ENCODE measurements at regions not wholly inside any gene's neighbourhood (a gene's known extent, or its start where the extent isn't known, plus 50 kb on each side); places are given as distances from the start of the nearest gene placed in this dataset.

- DNase-seq, result no peak
Measured at GRCh38 chr10:61142987-61143386, 199.0 kb upstream of the RHOBTB1 start.

GRCh38 chr10:61140765-61141392 lies 196.9 kb upstream of the RHOBTB1 start:
- POLR2A ChIA-PET, result interaction anchor here in 1 of 2 donors (0.7 kb wide), 1 partner anchor 11 kb away, joined by 8 read pairs; no protein-coding TSS in a partner anchor
- no CpG with 5 or more reads among the region's 7 CpGs for WGBS (ENCODE audit: insufficient coverage)

More at GRCh38 chr10:61142987-61143386, 199.0 kb upstream of the RHOBTB1 start:
- H3K4me1 Mint-ChIP-seq, result no peaks in the 10 kb centered on the region
- Histone ChIP-seq H3K4me3 (ENCODE audit: control insufficient read depth in 1 of 2, extremely low read depth in 1 of 2, low read length in 1 of 2) (no peak overlapping the region), H3K27ac (ENCODE audit: low read length) (no peak overlapping the region), H3K27me3 (replicated peaks in 1 of 2; ENCODE audit: control insufficient read depth in 2 of 2, extremely low read depth in 1 of 2, insufficient read depth in 2 of 2, low read length in 1 of 2) (peaks cover 0 to 3% of the 10 kb centered on the region in 2 experiments), H3K4me1 (ENCODE audit: control insufficient read depth in 1 of 2, extremely low read depth in 1 of 2, insufficient read depth in 2 of 2, low read length in 2 of 2) (no peaks in the 10 kb centered on the region), H3K36me3 (ENCODE audit: control insufficient read depth in 2 of 2, extremely low read depth in 1 of 2, insufficient read depth in 1 of 2, low read length in 1 of 2) (no peaks in the 10 kb centered on the region), H3K9me3 (no peaks in the 10 kb centered on the region)
- ChIA-PET CTCF (no interaction called here), POLR2A (no interaction called here)
- ATAC-seq (replicated peaks in 1 of 4), result no peak
- no peak overlapping the region for H3K4me3 Mint-ChIP-seq
- peaks cover 0 to 4% of the 10 kb centered on the region in 2 donors for H3K27me3 Mint-ChIP-seq
- H3K36me3 Mint-ChIP-seq, result no peaks in the 10 kb centered on the region
- no peaks in the 10 kb centered on the region for H3K9me3 Mint-ChIP-seq
- H3K27ac Mint-ChIP-seq, result no peak overlapping the region
- WGBS (ENCODE audit: insufficient coverage), result no CpG with 5 or more reads among the region's 1 CpG

GRCh38 chr10:61139592-61139953 lies 195.6 kb upstream of the RHOBTB1 start:
- Mint-ChIP-seq H3K4me3 (no peak overlapping the region), H3K27ac (no peak overlapping the region), H3K36me3 (no peaks in the 10 kb centered on the region), H3K27me3 (no peaks in the 10 kb centered on the region), H3K4me1 (no peaks in the 10 kb centered on the region), H3K9me3 (no peaks in the 10 kb centered on the region)
- no peaks in the 10 kb centered on the region for H3K9me3 ChIP-seq
- ATAC-seq (replicated peaks in 1 of 4) (no peak), DNase-seq (no peak)
- WGBS (ENCODE audit: insufficient coverage), result 42% methylated on average over 2 of the region's 4 CpGs
- ChIA-PET POLR2A (no interaction called here), CTCF (interaction anchor here in 1 of 2 donors (1.2 kb wide), 1 partner anchor 10 kb away, joined by 3 read pairs; no protein-coding TSS in a partner anchor)
- no peak overlapping the region for H3K27ac ChIP-seq (ENCODE audit: low read length)
- no peaks in the 10 kb centered on the region for H3K4me1 ChIP-seq (ENCODE audit: control insufficient read depth in 1 of 2, extremely low read depth in 1 of 2, insufficient read depth in 2 of 2, low read length in 2 of 2)
- peaks cover 0 to 3% of the 10 kb centered on the region in 2 experiments for H3K27me3 ChIP-seq (replicated peaks in 1 of 2; ENCODE audit: control insufficient read depth in 2 of 2, extremely low read depth in 1 of 2, insufficient read depth in 2 of 2, low read length in 1 of 2)
- no peaks in the 10 kb centered on the region for H3K36me3 ChIP-seq (ENCODE audit: control insufficient read depth in 2 of 2, extremely low read depth in 1 of 2, insufficient read depth in 1 of 2, low read length in 1 of 2)
- no peak overlapping the region for H3K4me3 ChIP-seq (ENCODE audit: control insufficient read depth in 1 of 2, extremely low read depth in 1 of 2, low read length in 1 of 2)

More at GRCh38 chr10:61140765-61141392, 196.9 kb upstream of the RHOBTB1 start:
- Mint-ChIP-seq H3K27ac (no peak overlapping the region), H3K9me3 (no peaks in the 10 kb centered on the region), H3K4me1 (no peaks in the 10 kb centered on the region), H3K27me3 (no peaks in the 10 kb centered on the region), H3K36me3 (no peaks in the 10 kb centered on the region), H3K4me3 (no peak overlapping the region)
- peaks cover 0 to 3% of the 10 kb centered on the region in 2 experiments for H3K27me3 ChIP-seq (replicated peaks in 1 of 2; ENCODE audit: control insufficient read depth in 2 of 2, extremely low read depth in 1 of 2, insufficient read depth in 2 of 2, low read length in 1 of 2)
- no peak overlapping the region for H3K4me3 ChIP-seq (ENCODE audit: control insufficient read depth in 1 of 2, extremely low read depth in 1 of 2, low read length in 1 of 2)
- no peaks in the 10 kb centered on the region for H3K36me3 ChIP-seq (ENCODE audit: control insufficient read depth in 2 of 2, extremely low read depth in 1 of 2, insufficient read depth in 1 of 2, low read length in 1 of 2)
- H3K4me1 ChIP-seq (ENCODE audit: control insufficient read depth in 1 of 2, extremely low read depth in 1 of 2, insufficient read depth in 2 of 2, low read length in 2 of 2), result no peaks in the 10 kb centered on the region
- no peaks in the 10 kb centered on the region for H3K9me3 ChIP-seq
- no peak overlapping the region for H3K27ac ChIP-seq (ENCODE audit: low read length)
- CTCF ChIA-PET, result interaction anchor here (0.6 to 2.1 kb wide), 12 partner anchors 9 to 1210 kb away, joined by 3 to 13 read pairs (median 4); no protein-coding TSS in a partner anchor
- DNase-seq (peak in 1 of 35 experiments; percentile 39), ATAC-seq (replicated peaks in 1 of 4) (no peak)

DNA sequence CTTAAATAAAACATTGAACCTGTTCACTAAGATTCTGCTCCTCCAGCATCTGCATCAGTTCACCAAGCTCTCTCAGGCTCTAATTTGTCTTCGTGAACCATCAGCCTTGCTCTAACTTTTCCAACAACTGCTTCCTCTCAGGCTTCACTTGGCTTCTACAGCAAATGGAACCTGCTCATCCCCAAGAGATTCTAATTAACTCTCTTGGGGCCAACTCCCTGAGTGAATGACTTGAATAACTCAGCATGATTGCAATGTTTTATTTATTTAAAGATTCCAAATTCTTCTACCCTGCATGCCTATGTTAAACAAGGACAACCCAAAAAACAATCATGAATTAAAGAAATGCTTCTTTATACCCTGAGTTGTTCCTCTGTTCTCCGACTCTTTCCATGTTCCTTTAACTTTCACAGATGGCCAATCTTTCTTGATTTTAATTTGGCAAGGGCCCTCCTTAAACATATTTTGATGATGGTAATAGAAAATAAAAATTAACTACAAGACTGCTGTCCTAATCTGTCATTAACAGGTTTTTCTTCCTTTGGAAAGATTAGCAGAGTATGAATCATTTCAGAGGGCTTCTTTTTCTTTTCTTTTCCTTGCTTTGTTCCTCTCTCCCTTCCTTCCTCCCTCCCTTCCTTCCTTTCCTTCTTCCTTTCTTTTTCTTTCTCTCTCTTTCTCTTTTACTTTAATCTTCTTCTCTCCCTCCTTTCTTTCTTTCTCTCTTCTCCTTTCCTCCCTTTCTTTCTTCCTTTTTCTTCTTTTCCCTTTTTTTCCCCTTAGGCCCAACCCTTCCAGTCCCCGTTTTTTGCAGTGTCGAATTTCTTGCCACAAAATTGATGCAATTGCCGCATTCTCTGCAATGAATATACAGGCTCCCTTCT lies 195.0 kb upstream of the RHOBTB1 start:
- Histone ChIP-seq H3K36me3 (ENCODE audit: control insufficient read depth in 2 of 2, extremely low read depth in 1 of 2, insufficient read depth in 1 of 2, low read length in 1 of 2) (no peaks in the 10 kb centered on the region), H3K9me3 (no peaks in the 10 kb centered on the region), H3K4me1 (ENCODE audit: control insufficient read depth in 1 of 2, extremely low read depth in 1 of 2, insufficient read depth in 2 of 2, low read length in 2 of 2) (no peaks in the 10 kb centered on the region), H3K27me3 (replicated peaks in 1 of 2; ENCODE audit: control insufficient read depth in 2 of 2, extremely low read depth in 1 of 2, insufficient read depth in 2 of 2, low read length in 1 of 2) (peaks cover 0 to 3% of the 10 kb centered on the region in 2 experiments), H3K4me3 (ENCODE audit: control insufficient read depth in 1 of 2, extremely low read depth in 1 of 2, low read length in 1 of 2) (no peak overlapping the region), H3K27ac (ENCODE audit: low read length) (no peak overlapping the region)
- no peaks in the 10 kb centered on the region for H3K9me3 Mint-ChIP-seq
- H3K36me3 Mint-ChIP-seq, result no peaks in the 10 kb centered on the region
- CTCF ChIA-PET, result interaction anchor here in 1 of 2 donors (1.2 kb wide), 1 partner anchor 11 kb away, joined by 3 read pairs; no protein-coding TSS in a partner anchor
- H3K27me3 Mint-ChIP-seq, result no peaks in the 10 kb centered on the region
- H3K27ac Mint-ChIP-seq, result no peak overlapping the region
- DNase-seq, result no peak
- H3K4me1 Mint-ChIP-seq, result no peaks in the 10 kb centered on the region
- POLR2A ChIA-PET, result no interaction called here
- whole genome bisulfite sequencing (ENCODE audit: insufficient coverage), result 90% methylated on average over 3 of the region's 5 CpGs
- H3K4me3 Mint-ChIP-seq, result no peak overlapping the region
- no peak for ATAC-seq (replicated peaks in 1 of 4)

DNA sequence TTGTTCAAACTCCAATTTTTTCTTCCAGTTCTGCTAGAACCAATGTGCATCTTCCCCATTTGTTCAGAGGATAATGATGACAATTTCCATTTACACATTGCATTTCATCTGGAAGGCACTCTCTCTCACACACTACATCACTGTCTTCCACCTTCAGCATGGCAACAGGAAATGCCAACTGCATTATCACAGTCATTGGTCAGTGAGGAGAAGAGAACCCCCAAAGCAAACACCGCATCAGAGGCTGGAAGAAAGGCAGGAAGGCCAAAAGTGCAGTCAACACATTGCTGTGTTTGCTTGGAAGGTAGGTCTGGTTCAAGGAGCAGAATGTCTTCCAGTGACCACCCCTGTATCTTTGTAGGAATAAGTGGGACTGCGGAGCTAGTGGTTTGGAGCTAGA lies 192.2 kb upstream of the RHOBTB1 start:
- no peaks in the 10 kb centered on the region for H3K4me1 Mint-ChIP-seq
- no peaks in the 10 kb centered on the region for H3K36me3 Mint-ChIP-seq
- no peaks in the 10 kb centered on the region for H3K27me3 ChIP-seq (replicated peaks in 1 of 2; ENCODE audit: control insufficient read depth in 2 of 2, extremely low read depth in 1 of 2, insufficient read depth in 2 of 2, low read length in 1 of 2)
- H3K36me3 ChIP-seq (ENCODE audit: control insufficient read depth in 2 of 2, extremely low read depth in 1 of 2, insufficient read depth in 1 of 2, low read length in 1 of 2), result no peaks in the 10 kb centered on the region
- ChIA-PET CTCF (interaction anchor here in 1 of 2 donors (0.6 kb wide), 1 partner anchor 1853 kb away, joined by 4 read pairs; no protein-coding TSS in a partner anchor), POLR2A (no interaction called here)
- H3K4me1 ChIP-seq (ENCODE audit: control insufficient read depth in 1 of 2, extremely low read depth in 1 of 2, insufficient read depth in 2 of 2, low read length in 2 of 2), result no peaks in the 10 kb centered on the region
- H3K27me3 Mint-ChIP-seq, result no peaks in the 10 kb centered on the region
- ATAC-seq (replicated peaks in 1 of 4), result no peak
- no peak overlapping the region for H3K4me3 Mint-ChIP-seq
- no peaks in the 10 kb centered on the region for H3K9me3 Mint-ChIP-seq
- no peak for DNase-seq
- H3K4me3 ChIP-seq (ENCODE audit: control insufficient read depth in 1 of 2, extremely low read depth in 1 of 2, low read length in 1 of 2), result no peak overlapping the region
- 83% methylated on average over 2 of the region's 2 CpGs for WGBS (ENCODE audit: insufficient coverage)
- no peak overlapping the region for H3K27ac ChIP-seq (ENCODE audit: low read length)
- H3K27ac Mint-ChIP-seq, result no peak overlapping the region
- H3K9me3 ChIP-seq, result no peaks in the 10 kb centered on the region

- no peak overlapping the region for H3K4me3 Mint-ChIP-seq
- H3K27me3 ChIP-seq (replicated peaks in 1 of 2; ENCODE audit: control insufficient read depth in 2 of 2, extremely low read depth in 1 of 2, insufficient read depth in 2 of 2, low read length in 1 of 2), result no peaks in the 10 kb centered on the region
- H3K27ac Mint-ChIP-seq, result no peak overlapping the region
- H3K9me3 ChIP-seq, result no peaks in the 10 kb centered on the region
- CTCF ChIA-PET, result interaction anchor here in 1 of 2 donors (0.6 kb wide), 1 partner anchor 1854 kb away, joined by 4 read pairs; no protein-coding TSS in a partner anchor
- H3K36me3 ChIP-seq (ENCODE audit: control insufficient read depth in 2 of 2, extremely low read depth in 1 of 2, insufficient read depth in 1 of 2, low read length in 1 of 2), result no peaks in the 10 kb centered on the region
- no peaks in the 10 kb centered on the region for H3K9me3 Mint-ChIP-seq
- DNase-seq, result no peak
- H3K36me3 Mint-ChIP-seq, result no peaks in the 10 kb centered on the region
- H3K27ac ChIP-seq (ENCODE audit: low read length), result no peak overlapping the region
- H3K4me1 Mint-ChIP-seq, result no peaks in the 10 kb centered on the region
- POLR2A ChIA-PET, result no interaction called here
- no CpG with 5 or more reads among the region's 3 CpGs for WGBS (ENCODE audit: insufficient coverage)
- no peaks in the 10 kb centered on the region for H3K27me3 Mint-ChIP-seq
- ATAC-seq (replicated peaks in 1 of 4), result no peak
- no peaks in the 10 kb centered on the region for H3K4me1 ChIP-seq (ENCODE audit: control insufficient read depth in 1 of 2, extremely low read depth in 1 of 2, insufficient read depth in 2 of 2, low read length in 2 of 2)
- H3K4me3 ChIP-seq (ENCODE audit: control insufficient read depth in 1 of 2, extremely low read depth in 1 of 2, low read length in 1 of 2), result no peak overlapping the region
Measured at GRCh38 chr10:61135276-61135721, 191.3 kb upstream of the RHOBTB1 start.
